ENCODE measurements at regions not wholly inside any gene's neighbourhood (a gene's known extent, or its start where the extent isn't known, plus 50 kb on each side); places are given as distances from the start of the nearest gene placed in this dataset.

DNA sequence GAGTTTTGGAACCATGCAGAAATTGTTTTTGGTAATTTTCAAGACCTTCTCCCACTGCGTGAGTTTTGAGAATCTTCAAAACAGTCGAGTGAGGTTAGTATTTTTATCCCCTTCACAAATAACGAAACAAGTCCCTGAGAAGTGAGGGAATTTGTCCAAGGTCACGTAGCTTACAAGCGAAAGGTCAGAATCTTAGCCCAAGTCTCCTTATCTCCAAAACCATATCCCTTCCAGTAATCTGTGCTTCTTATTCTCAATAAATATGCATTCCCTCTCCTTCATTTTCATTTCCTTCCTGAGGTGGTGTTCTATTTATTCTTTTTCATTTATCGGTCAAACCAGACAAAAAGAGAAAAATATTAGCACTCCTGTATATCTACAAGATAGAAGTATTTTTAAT, 163.6 kb downstream of the MREG start:
- no peaks in the 10 kb centered on the region for H3F3A ChIP-seq (ENCODE audit: control insufficient read depth, insufficient read depth)
- no peaks in the 10 kb centered on the region for H3K9me3 ChIP-seq (ENCODE audit: control insufficient read depth, insufficient read depth, low read length)
- no peaks in the 10 kb centered on the region for H3K36me3 ChIP-seq (ENCODE audit: control insufficient read depth, low read length)
- H3K27me3 ChIP-seq (ENCODE audit: control insufficient read depth, low read length), result peaks cover 2% of the 10 kb centered on the region; the same call in 1 of the 2 replicates
- no peak overlapping the region for H3K4me2 ChIP-seq (ENCODE audit: low read length)
- H3K4me1 ChIP-seq (ENCODE audit: control insufficient read depth, low read length), result no peaks in the 10 kb centered on the region
- TF ChIP-seq, protein P1, sequence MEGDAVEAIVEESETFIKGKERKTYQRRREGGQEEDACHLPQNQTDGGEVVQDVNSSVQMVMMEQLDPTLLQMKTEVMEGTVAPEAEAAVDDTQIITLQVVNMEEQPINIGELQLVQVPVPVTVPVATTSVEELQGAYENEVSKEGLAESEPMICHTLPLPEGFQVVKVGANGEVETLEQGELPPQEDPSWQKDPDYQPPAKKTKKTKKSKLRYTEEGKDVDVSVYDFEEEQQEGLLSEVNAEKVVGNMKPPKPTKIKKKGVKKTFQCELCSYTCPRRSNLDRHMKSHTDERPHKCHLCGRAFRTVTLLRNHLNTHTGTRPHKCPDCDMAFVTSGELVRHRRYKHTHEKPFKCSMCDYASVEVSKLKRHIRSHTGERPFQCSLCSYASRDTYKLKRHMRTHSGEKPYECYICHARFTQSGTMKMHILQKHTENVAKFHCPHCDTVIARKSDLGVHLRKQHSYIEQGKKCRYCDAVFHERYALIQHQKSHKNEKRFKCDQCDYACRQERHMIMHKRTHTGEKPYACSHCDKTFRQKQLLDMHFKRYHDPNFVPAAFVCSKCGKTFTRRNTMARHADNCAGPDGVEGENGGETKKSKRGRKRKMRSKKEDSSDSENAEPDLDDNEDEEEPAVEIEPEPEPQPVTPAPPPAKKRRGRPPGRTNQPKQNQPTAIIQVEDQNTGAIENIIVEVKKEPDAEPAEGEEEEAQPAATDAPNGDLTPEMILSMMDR (IDR thresholded peaks at IDR 0.05; ENCODE audit: low read depth, low read length, poor library complexity, severe bottlenecking), result no peak
- no peak for TF ChIP-seq EZH2phosphoT487 (IDR thresholded peaks at IDR 0.05; ENCODE audit: borderline replicate concordance, low read length)
- H4K20me1 ChIP-seq (ENCODE audit: control insufficient read depth, insufficient read depth, low read depth, low read length), result no peaks in the 10 kb centered on the region
- no peak overlapping the region for H3K4me3 ChIP-seq (ENCODE audit: low read length)
- no peaks in the 10 kb centered on the region for H3K79me2 ChIP-seq (ENCODE audit: control insufficient read depth, low read length)
- no peak overlapping the region for H3K27ac ChIP-seq (ENCODE audit: low read depth, low read length)
- no peaks in the 10 kb centered on the region for H3K9me2 ChIP-seq (replicated peaks; ENCODE audit: control insufficient read depth, low read length)

DNA sequence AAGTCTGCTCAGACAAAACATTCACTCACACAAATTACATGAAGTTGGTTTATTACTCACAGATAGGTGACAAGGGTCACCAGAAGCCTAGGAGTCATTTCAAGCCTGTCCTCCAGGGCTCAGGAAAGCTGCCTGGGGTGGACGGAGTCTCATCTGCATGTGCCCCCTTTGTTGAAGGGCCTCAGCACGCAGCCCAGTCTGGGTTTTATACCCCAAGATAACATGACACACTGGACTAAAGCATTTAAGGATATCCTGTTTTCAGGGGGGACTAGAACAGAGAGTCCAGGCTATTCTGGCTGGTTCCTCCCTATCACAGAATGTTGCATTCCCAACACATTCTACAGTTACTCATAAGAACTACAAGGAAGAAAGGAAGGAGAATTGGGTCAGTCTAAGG, 164.7 kb downstream of the MREG start:
- no peaks in the 10 kb centered on the region for H3K4me1 ChIP-seq (ENCODE audit: control insufficient read depth, low read length)
- no peaks in the 10 kb centered on the region for H4K20me1 ChIP-seq (ENCODE audit: control insufficient read depth, insufficient read depth, low read depth, low read length)
- no peak overlapping the region for H3K27ac ChIP-seq (ENCODE audit: low read depth, low read length)
- no peaks in the 10 kb centered on the region for H3K79me2 ChIP-seq (ENCODE audit: control insufficient read depth, low read length)
- H3F3A ChIP-seq (ENCODE audit: control insufficient read depth, insufficient read depth), result no peaks in the 10 kb centered on the region
- H3K36me3 ChIP-seq (ENCODE audit: control insufficient read depth, low read length), result no peaks in the 10 kb centered on the region
- no peaks in the 10 kb centered on the region for H3K9me2 ChIP-seq (replicated peaks; ENCODE audit: control insufficient read depth, low read length)
- no peaks in the 10 kb centered on the region for H3K9me3 ChIP-seq (ENCODE audit: control insufficient read depth, insufficient read depth, low read length)
- TF ChIP-seq, protein P1 (IDR thresholded peaks at IDR 0.05; ENCODE audit: low read depth, low read length, poor library complexity, severe bottlenecking), result no peak
- no peak for TF ChIP-seq EZH2phosphoT487 (IDR thresholded peaks at IDR 0.05; ENCODE audit: borderline replicate concordance, low read length)
- no peak overlapping the region for H3K4me2 ChIP-seq (ENCODE audit: low read length)
- peaks cover 2% of the 10 kb centered on the region; the same call in 1 of the 2 replicates for H3K27me3 ChIP-seq (ENCODE audit: control insufficient read depth, low read length)
- H3K4me3 ChIP-seq (ENCODE audit: low read length), result no peak overlapping the region

DNA sequence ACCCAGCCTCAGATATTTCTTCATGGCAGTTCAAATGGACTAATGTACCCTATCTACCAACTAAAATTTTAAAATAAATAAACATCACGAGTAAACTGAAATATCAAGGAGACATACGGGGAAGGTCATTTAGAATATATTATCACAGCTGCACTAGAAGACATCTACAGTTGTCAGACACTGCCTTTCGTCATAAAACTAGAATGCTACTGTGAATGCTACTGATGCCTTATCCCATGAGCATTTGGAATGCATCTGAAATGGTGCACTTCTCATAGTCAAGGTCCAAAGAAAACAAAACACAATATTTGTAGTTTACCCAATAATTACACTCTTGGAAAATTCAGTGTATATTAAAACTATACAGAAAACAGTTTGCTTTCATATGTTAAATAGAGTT, 165.2 kb downstream of the MREG start:
- Histone ChIP-seq H3K36me3 (ENCODE audit: control insufficient read depth, low read length) (no peaks in the 10 kb centered on the region), H3K4me3 (ENCODE audit: low read length) (no peak overlapping the region), H3K9me3 (ENCODE audit: control insufficient read depth, insufficient read depth, low read length) (no peaks in the 10 kb centered on the region), H3K9me2 (replicated peaks; ENCODE audit: control insufficient read depth, low read length) (no peaks in the 10 kb centered on the region), H3K4me1 (ENCODE audit: control insufficient read depth, low read length) (no peaks in the 10 kb centered on the region), H4K20me1 (ENCODE audit: control insufficient read depth, insufficient read depth, low read depth, low read length) (no peaks in the 10 kb centered on the region), H3K79me2 (ENCODE audit: control insufficient read depth, low read length) (no peaks in the 10 kb centered on the region), H3F3A (ENCODE audit: control insufficient read depth, insufficient read depth) (no peaks in the 10 kb centered on the region), H3K27ac (ENCODE audit: low read depth, low read length) (no peak overlapping the region), H3K4me2 (ENCODE audit: low read length) (no peak overlapping the region), H3K27me3 (ENCODE audit: control insufficient read depth, low read length) (peaks cover 2% of the 10 kb centered on the region; the same call in 1 of the 2 replicates)
- TF ChIP-seq, protein P1 (IDR thresholded peaks at IDR 0.05; ENCODE audit: low read depth, low read length, poor library complexity, severe bottlenecking), result no peak
- no peak for TF ChIP-seq EZH2phosphoT487 (IDR thresholded peaks at IDR 0.05; ENCODE audit: borderline replicate concordance, low read length)

Data from DOHH2 (cell line).